HCT116 (cell line): ENCODE measurements at regions not wholly inside any gene's neighbourhood (a gene's known extent, or its start where the extent isn't known, plus 50 kb on each side); places are given as distances from the start of the nearest gene placed in this dataset.

Source experiments
- ATAC-seq: fragments of 200-7000 bp; cut with Tn5 transposase; 2 replicates; pipeline ENCODE4 v1.9.1; 2020; ENCODE audit warnings: mild to moderate bottlenecking, moderate library complexity
- BruUV-seq: library from RNA; stranded (reverse); fragments of 400-500 nt; replicated peaks from 2 replicates; lab custom pipeline; 2021; lab: Mats Ljungman, UMichigan
- CTCF ChIA-PET: fragments of 300-600 bp; sonication (Branson Sonifier 250); formaldehyde crosslinking; loops from one replicate; lab custom pipeline; 2021; ENCODE audit warnings: antibody characterized with exemption; lab: Charles Lee
- POLR2A ChIA-PET: fragments of 300-600, 350-600 bp; sonication (Branson Sonifier 250); formaldehyde crosslinking; loops from one replicate; lab custom pipeline; 2021; ENCODE audit warnings: antibody characterized with exemption; lab: Charles Lee
- RAD21 ChIA-PET, 2 experiments: fragments of 300-600 bp; sonication (Branson Sonifier 250); formaldehyde crosslinking; loops; one replicate each; lab custom pipeline; 2023; ENCODE audit warnings: low total read pairs in 2 of 2; ENCODE audit not compliant: uncharacterized antibody in 2 of 2, unreplicated experiment in 2 of 2, low non-redundant PET in 1 of 2; lab: Charles Lee
- DNase-seq: peaks from one replicate; pipeline ENCODE4 v3.0.0-alpha.2; 2010; ENCODE audit warnings: low read depth, low spot score
- H2AFZ ChIP-seq: fragments of 200-600 bp; shearing (Covaris generic), sonication (generic); 2 replicates; pipeline ENCODE4 v1.6.1; 2017; ENCODE audit warnings: low read depth, mixed run types, mixed read lengths, antibody characterized with exemption, low read length; ENCODE audit not compliant: poor library complexity, severe bottlenecking
- H3K27ac ChIP-seq: 2 replicates; pipeline ENCODE4 v1.5.1; 2012; ENCODE audit warnings: low read depth, low read length
- H3K27me3 ChIP-seq: fragments of 200-600 bp; sonication (generic); 2 replicates; pipeline ENCODE4 v1.6.1; 2016; ENCODE audit warnings: mixed run types, low read length, mixed read lengths; ENCODE audit not compliant: insufficient read depth
- H3K36me3 ChIP-seq, 2 experiments: fragments of 200-500 bp in 1 of 2; fragments of 200-600 bp in 1 of 2; sonication (Bioruptor generic) in 1 of 2; sonication (generic) in 1 of 2; 2 replicates each; pipeline versions ENCODE4 v1.5.1 to v1.6.1; 2014 to 2016; ENCODE audit warnings: low read length in 2 of 2, inconsistent platforms in 1 of 2, mixed read lengths in 1 of 2, mixed run types in 1 of 2; ENCODE audit not compliant: insufficient read depth in 2 of 2, control insufficient read depth in 1 of 2
- H3K4me1 ChIP-seq, 2 experiments: fragments of 200-600 bp in 1 of 2; sonication (generic) in 1 of 2; 2 replicates each; pipeline versions ENCODE4 v1.5.1 to v1.6.1; 2012 to 2017; ENCODE audit warnings: low read length in 2 of 2, inconsistent platforms in 1 of 2, mild to moderate bottlenecking in 1 of 2, mixed read lengths in 1 of 2, mixed run types in 1 of 2, moderate library complexity in 1 of 2; ENCODE audit not compliant: insufficient read depth in 2 of 2, control insufficient read depth in 1 of 2
- H3K4me2 ChIP-seq: fragments of 200-600 bp; sonication (generic); 2 replicates; pipeline ENCODE4 v1.6.1; 2017; ENCODE audit warnings: mixed run types, low read length, mixed read lengths
- H3K4me3 ChIP-seq, 2 experiments: fragments of 200-600 bp in 1 of 2; sonication (generic) in 1 of 2; replicated peaks in 1 of 2; 2 replicates each; pipeline ENCODE4 v1.5.1; 2011 to 2016; ENCODE audit warnings: low read length in 2 of 2, control low read depth in 1 of 2, low read depth in 1 of 2, mild to moderate bottlenecking in 1 of 2, mixed read lengths in 1 of 2, mixed run types in 1 of 2
- H3K79me2 ChIP-seq: fragments of 200-600 bp; sonication (generic); 2 replicates; pipeline ENCODE4 v1.6.1; 2017; ENCODE audit warnings: mild to moderate bottlenecking, mixed run types, low read length, moderate library complexity, mixed read lengths; ENCODE audit not compliant: insufficient read depth
- H3K9ac ChIP-seq: fragments of 200-600 bp; sonication (generic); 2 replicates; pipeline ENCODE4 v1.6.1; 2016; ENCODE audit warnings: low read length, mixed read lengths
- H3K9me2 ChIP-seq: fragments of 200-600 bp; sonication (generic), shearing (Covaris generic); 2 replicates; pipeline ENCODE4 v1.6.1; 2017; ENCODE audit warnings: mixed run types, mild to moderate bottlenecking, moderate library complexity; ENCODE audit not compliant: insufficient read depth
- H3K9me3 ChIP-seq, 2 experiments: fragments of 200-500 bp in 1 of 2; fragments of 200-600 bp in 1 of 2; sonication (Bioruptor generic) in 1 of 2; sonication (generic) in 1 of 2; 2 replicates each; pipeline ENCODE4 v1.6.1; 2014 to 2017; ENCODE audit warnings: low read length in 2 of 2, mixed read lengths in 2 of 2, inconsistent platforms in 1 of 2, low read depth in 1 of 2, mild to moderate bottlenecking in 1 of 2, mixed run types in 1 of 2, moderate library complexity in 1 of 2; ENCODE audit not compliant: control insufficient read depth in 1 of 2, insufficient read depth in 1 of 2
- H4K20me1 ChIP-seq: fragments of 200-600 bp; sonication (generic), shearing (Covaris generic); 2 replicates; pipeline ENCODE4 v1.6.1; 2017; ENCODE audit warnings: mixed run types, mild to moderate bottlenecking, moderate library complexity; ENCODE audit not compliant: insufficient read depth
- CBX3 ChIP-seq: IDR thresholded peaks from 2 replicates; pipeline ENCODE4 v1.6.1; 2012; ENCODE audit warnings: low read depth
- EGR1 ChIP-seq: IDR thresholded peaks from 2 replicates; pipeline ENCODE4 v1.6.1; 2012; ENCODE audit warnings: low read depth
- ELF1 ChIP-seq: IDR thresholded peaks from 2 replicates; pipeline ENCODE4 v1.6.1; 2012; ENCODE audit warnings: low read depth, borderline replicate concordance
- EZH2 ChIP-seq: fragments of 200-600 bp; sonication (generic); IDR thresholded peaks from 2 replicates; pipeline ENCODE4 v1.6.1; 2017; ENCODE audit warnings: antibody characterized with exemption, mixed run types
- EZH2phosphoT487 ChIP-seq: fragments of 200-600 bp; IDR thresholded peaks from 2 replicates; pipeline ENCODE4 v1.6.1; 2018; ENCODE audit warnings: antibody characterized with exemption, borderline replicate concordance
- POLR2AphosphoS5 ChIP-seq: IDR thresholded peaks from 2 replicates; pipeline ENCODE4 v1.6.1; 2011; ENCODE audit warnings: mild to moderate bottlenecking, low read depth, low read length, moderate library complexity
- RAD21 ChIP-seq: IDR thresholded peaks from 2 replicates; pipeline ENCODE4 v1.6.1; 2012; ENCODE audit warnings: low read depth, mild to moderate bottlenecking
- SP1 ChIP-seq: IDR thresholded peaks from 2 replicates; pipeline ENCODE4 v1.6.1; 2012; ENCODE audit warnings: low read depth
- SRF ChIP-seq: IDR thresholded peaks from 2 replicates; pipeline ENCODE4 v1.6.1; 2012; ENCODE audit warnings: low read depth
- ZNF274 ChIP-seq: fragments of 200-500 bp; sonication (Bioruptor generic); IDR thresholded peaks from 2 replicates; pipeline ENCODE4 v1.6.1; 2014; ENCODE audit warnings: mild to moderate bottlenecking, low read depth, low read length, inconsistent platforms
- intact Hi-C: fragments of 100-400 bp; cut with micrococcal nuclease; formaldehyde crosslinking; loops from 2 replicates; pipeline ENCODE4 v1.10.0; 2022
- TF ChIP-seq, protein P1 (sequence below): IDR thresholded peaks from 2 replicates; pipeline ENCODE4 v1.6.1; 2011; ENCODE audit warnings: mild to moderate bottlenecking, low read length, moderate library complexity; ENCODE audit not compliant: insufficient replicate concordance; ENCODE audit errors: extremely low read depth
- TF ChIP-seq, protein P2 (sequence below): IDR thresholded peaks from 2 replicates; pipeline ENCODE4 v1.6.1; 2012
- TF ChIP-seq, protein P3 (sequence below): IDR thresholded peaks from 2 replicates; pipeline ENCODE4 v1.6.1; 2012
- TF ChIP-seq, protein P4 (sequence below), 3 experiments: fragments of 200-600 bp in 1 of 3; sonication (generic) in 1 of 3; IDR thresholded peaks in 2 of 3; conservative IDR thresholded peaks in 1 of 3; 2 replicates each; pipeline ENCODE4 v1.5.1; 2012 to 2017; ENCODE audit warnings: low read depth in 2 of 3, low read length in 2 of 3, antibody characterized with exemption in 1 of 3, borderline replicate concordance in 1 of 3, control low read depth in 1 of 3, mild to moderate bottlenecking in 1 of 3, mixed read lengths in 1 of 3, mixed run types in 1 of 3, moderate library complexity in 1 of 3; ENCODE audit not compliant: insufficient read depth in 1 of 3

DNA sequence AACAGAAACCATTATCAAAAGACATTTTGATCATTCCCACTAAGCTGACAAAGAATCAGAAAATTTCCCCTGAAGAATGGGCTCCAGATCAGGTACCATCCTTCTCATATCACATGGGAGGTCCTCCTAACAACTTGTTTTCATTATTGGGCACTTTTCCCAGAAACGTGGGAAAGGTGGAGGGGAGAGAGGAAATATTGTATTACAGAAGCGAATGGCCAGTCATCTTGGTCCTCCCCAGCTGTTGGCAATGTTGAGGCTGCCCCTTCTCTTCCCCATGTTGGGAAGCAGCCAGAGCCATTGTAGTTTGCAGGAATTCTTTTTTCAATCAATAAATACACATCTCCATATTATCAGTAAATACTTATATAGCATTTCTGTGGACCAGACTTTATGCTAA lies 126.2 kb upstream of the ZNF608 start:
- ChIA-PET CTCF (no interaction called here), POLR2A (no interaction called here), RAD21 (no interaction called here)
- H3K79me2 ChIP-seq, result no peaks in the 10 kb centered on the region
- no peak overlapping the region for H3K4me2 ChIP-seq
- H3K9ac ChIP-seq, result no peak overlapping the region
- H3K9me2 ChIP-seq, result no peaks in the 10 kb centered on the region
- intact Hi-C loops, result no loop called here
- no peak overlapping the region for H2AFZ ChIP-seq
- DNase-seq (no peak), ATAC-seq (no peak)
- no peaks in the 10 kb centered on the region for H3K27me3 ChIP-seq
- TF ChIP-seq RAD21 (no peak), EGR1 (no peak), SP1 (no peak), CBX3 (no peak), POLR2AphosphoS5 (no peak), EZH2phosphoT487 (no peak), EZH2 (no peak), SRF (no peak), ZNF274 (no peak), ELF1 (no peak)
- TF ChIP-seq, protein P1, sequence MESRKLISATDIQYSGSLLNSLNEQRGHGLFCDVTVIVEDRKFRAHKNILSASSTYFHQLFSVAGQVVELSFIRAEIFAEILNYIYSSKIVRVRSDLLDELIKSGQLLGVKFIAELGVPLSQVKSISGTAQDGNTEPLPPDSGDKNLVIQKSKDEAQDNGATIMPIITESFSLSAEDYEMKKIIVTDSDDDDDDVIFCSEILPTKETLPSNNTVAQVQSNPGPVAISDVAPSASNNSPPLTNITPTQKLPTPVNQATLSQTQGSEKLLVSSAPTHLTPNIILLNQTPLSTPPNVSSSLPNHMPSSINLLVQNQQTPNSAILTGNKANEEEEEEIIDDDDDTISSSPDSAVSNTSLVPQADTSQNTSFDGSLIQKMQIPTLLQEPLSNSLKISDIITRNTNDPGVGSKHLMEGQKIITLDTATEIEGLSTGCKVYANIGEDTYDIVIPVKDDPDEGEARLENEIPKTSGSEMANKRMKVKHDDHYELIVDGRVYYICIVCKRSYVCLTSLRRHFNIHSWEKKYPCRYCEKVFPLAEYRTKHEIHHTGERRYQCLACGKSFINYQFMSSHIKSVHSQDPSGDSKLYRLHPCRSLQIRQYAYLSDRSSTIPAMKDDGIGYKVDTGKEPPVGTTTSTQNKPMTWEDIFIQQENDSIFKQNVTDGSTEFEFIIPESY, result no peak
- TF ChIP-seq, protein P2, sequence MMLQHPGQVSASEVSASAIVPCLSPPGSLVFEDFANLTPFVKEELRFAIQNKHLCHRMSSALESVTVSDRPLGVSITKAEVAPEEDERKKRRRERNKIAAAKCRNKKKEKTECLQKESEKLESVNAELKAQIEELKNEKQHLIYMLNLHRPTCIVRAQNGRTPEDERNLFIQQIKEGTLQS, result no peak
- TF ChIP-seq, protein P3, sequence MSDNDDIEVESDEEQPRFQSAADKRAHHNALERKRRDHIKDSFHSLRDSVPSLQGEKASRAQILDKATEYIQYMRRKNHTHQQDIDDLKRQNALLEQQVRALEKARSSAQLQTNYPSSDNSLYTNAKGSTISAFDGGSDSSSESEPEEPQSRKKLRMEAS, result no peak
- TF ChIP-seq, protein P4, sequence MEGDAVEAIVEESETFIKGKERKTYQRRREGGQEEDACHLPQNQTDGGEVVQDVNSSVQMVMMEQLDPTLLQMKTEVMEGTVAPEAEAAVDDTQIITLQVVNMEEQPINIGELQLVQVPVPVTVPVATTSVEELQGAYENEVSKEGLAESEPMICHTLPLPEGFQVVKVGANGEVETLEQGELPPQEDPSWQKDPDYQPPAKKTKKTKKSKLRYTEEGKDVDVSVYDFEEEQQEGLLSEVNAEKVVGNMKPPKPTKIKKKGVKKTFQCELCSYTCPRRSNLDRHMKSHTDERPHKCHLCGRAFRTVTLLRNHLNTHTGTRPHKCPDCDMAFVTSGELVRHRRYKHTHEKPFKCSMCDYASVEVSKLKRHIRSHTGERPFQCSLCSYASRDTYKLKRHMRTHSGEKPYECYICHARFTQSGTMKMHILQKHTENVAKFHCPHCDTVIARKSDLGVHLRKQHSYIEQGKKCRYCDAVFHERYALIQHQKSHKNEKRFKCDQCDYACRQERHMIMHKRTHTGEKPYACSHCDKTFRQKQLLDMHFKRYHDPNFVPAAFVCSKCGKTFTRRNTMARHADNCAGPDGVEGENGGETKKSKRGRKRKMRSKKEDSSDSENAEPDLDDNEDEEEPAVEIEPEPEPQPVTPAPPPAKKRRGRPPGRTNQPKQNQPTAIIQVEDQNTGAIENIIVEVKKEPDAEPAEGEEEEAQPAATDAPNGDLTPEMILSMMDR (IDR thresholded peaks at IDR 0.05 in 2 of 3, conservative IDR thresholded peaks at IDR 0.05 in 1 of 3; ENCODE audit: borderline replicate concordance in 1 of 3, insufficient read depth in 1 of 3, low read depth in 2 of 3, low read length in 2 of 3), result no peak
- BruUV-seq, result no TSS peak
- no peaks in the 10 kb centered on the region for H3K4me1 ChIP-seq
- no peak overlapping the region for H3K4me3 ChIP-seq
- H3K9me3 ChIP-seq, result no peaks in the 10 kb centered on the region
- no peaks in the 10 kb centered on the region for H3K36me3 ChIP-seq
- no peaks in the 10 kb centered on the region for H4K20me1 ChIP-seq
- no peak overlapping the region for H3K27ac ChIP-seq
